Uterus (tissue), 2 donors: ENCODE measurements at regions not wholly inside any gene's neighbourhood (a gene's known extent, or its start where the extent isn't known, plus 50 kb on each side); places are given as distances from the start of the nearest gene placed in this dataset.

ENCODE experiments used
- CTCF ChIP-seq, 4 experiments: fragments of 200-600 bp in 2 of 4; fragments of 450-650 bp in 2 of 4; sonication (generic) in 2 of 4; IDR thresholded peaks; one replicate each; pipeline ENCODE4 v1.5.1; 2016 to 2019; ENCODE audit warnings: antibody characterized with exemption in 4 of 4, mild to moderate bottlenecking in 2 of 4, moderate library complexity in 1 of 4
- POLR2A ChIP-seq, 2 donors: fragments of 450-650 bp; IDR thresholded peaks; one replicate each; pipeline ENCODE4 v1.6.1; 2016; ENCODE audit warnings: antibody characterized with exemption in 2 of 2, mild to moderate bottlenecking in 1 of 2, moderate library complexity in 1 of 2

GRCh38 chr2:111219734-111220505 is 99.2 kb downstream of the BCL2L11 start:
- TF ChIP-seq CTCF (IDR thresholded peaks at IDR 0.05) (no peak), POLR2A (IDR thresholded peaks at IDR 0.05) (no peak)
